Loucy (cell line): ENCODE measurements at regions not wholly inside any gene's neighbourhood (a gene's known extent, or its start where the extent isn't known, plus 50 kb on each side); places are given as distances from the start of the nearest gene placed in this dataset.

Experiments used
- H2AFZ ChIP-seq: fragments of 200-600 bp; sonication (generic); 2 replicates; pipeline ENCODE4 v1.6.0; 2016; ENCODE audit warnings: antibody characterized with exemption, mild to moderate bottlenecking, low read length, moderate library complexity
- H3F3A ChIP-seq: fragments of 200-600 bp; 2 replicates; pipeline ENCODE4 v1.6.0; 2016; ENCODE audit warnings: antibody characterized with exemption, low read depth, mild to moderate bottlenecking
- H3K27me3 ChIP-seq: fragments of 200-600 bp; sonication (generic); 2 replicates; pipeline ENCODE4 v1.6.1; 2014; ENCODE audit warnings: low read length, mild to moderate bottlenecking; ENCODE audit not compliant: insufficient read depth, poor library complexity, severe bottlenecking
- H3K36me3 ChIP-seq: fragments of 200-600 bp; sonication (generic); 2 replicates; pipeline ENCODE4 v1.6.1; 2016; ENCODE audit warnings: low read length; ENCODE audit not compliant: insufficient read depth
- H3K4me1 ChIP-seq: fragments of 200-600 bp; sonication (generic); 2 replicates; pipeline ENCODE4 v1.5.1; 2014; ENCODE audit warnings: low read length, mild to moderate bottlenecking; ENCODE audit not compliant: insufficient read depth, poor library complexity, severe bottlenecking
- H3K4me2 ChIP-seq: fragments of 200-600 bp; sonication (generic); 2 replicates; pipeline ENCODE4 v1.6.0; 2014; ENCODE audit warnings: antibody characterized with exemption, low read length, low read depth, mild to moderate bottlenecking; ENCODE audit not compliant: poor library complexity, severe bottlenecking
- H3K4me3 ChIP-seq: fragments of 200-600 bp; sonication (generic); 2 replicates; pipeline ENCODE4 v1.5.1; 2014; ENCODE audit warnings: low read length, mild to moderate bottlenecking, mixed read lengths; ENCODE audit not compliant: poor library complexity, severe bottlenecking
- H3K79me2 ChIP-seq: fragments of 200-600 bp; sonication (generic); 2 replicates; pipeline ENCODE4 v1.6.1; 2014; ENCODE audit warnings: low read length; ENCODE audit not compliant: insufficient read depth
- H3K9ac ChIP-seq: fragments of 200-600 bp; sonication (generic); 2 replicates; pipeline ENCODE4 v1.6.0; 2014; ENCODE audit warnings: mild to moderate bottlenecking, low read depth, low read length, moderate library complexity; ENCODE audit not compliant: poor library complexity, severe bottlenecking
- H3K9me2 ChIP-seq: fragments of 200-600 bp; sonication (generic); replicated peaks from 2 replicates; pipeline ENCODE4 v1.6.1; 2016; ENCODE audit warnings: low read depth, low read length, mixed read lengths
- H3K9me3 ChIP-seq: fragments of 200-600 bp; sonication (generic); 2 replicates; pipeline ENCODE4 v1.6.1; 2014; ENCODE audit warnings: mild to moderate bottlenecking, antibody characterized with exemption, low read length, low read depth; ENCODE audit not compliant: insufficient read depth
- H4K20me1 ChIP-seq: fragments of 200-600 bp; sonication (generic); 2 replicates; pipeline ENCODE4 v1.6.0; 2014; ENCODE audit warnings: antibody characterized with exemption, low read length, mild to moderate bottlenecking; ENCODE audit not compliant: insufficient read depth, poor library complexity, severe bottlenecking
- EZH2phosphoT487 ChIP-seq: fragments of 200-600 bp; IDR thresholded peaks from 2 replicates; pipeline ENCODE4 v1.6.1; 2018; ENCODE audit warnings: antibody characterized with exemption, mild to moderate bottlenecking, moderate library complexity, borderline replicate concordance
- TF ChIP-seq, protein P1 (sequence below): fragments of 200-600 bp; sonication (generic); conservative IDR thresholded peaks from 2 replicates; pipeline ENCODE4 v1.5.1; 2014; ENCODE audit warnings: mild to moderate bottlenecking, antibody characterized with exemption, low read length

DNA sequence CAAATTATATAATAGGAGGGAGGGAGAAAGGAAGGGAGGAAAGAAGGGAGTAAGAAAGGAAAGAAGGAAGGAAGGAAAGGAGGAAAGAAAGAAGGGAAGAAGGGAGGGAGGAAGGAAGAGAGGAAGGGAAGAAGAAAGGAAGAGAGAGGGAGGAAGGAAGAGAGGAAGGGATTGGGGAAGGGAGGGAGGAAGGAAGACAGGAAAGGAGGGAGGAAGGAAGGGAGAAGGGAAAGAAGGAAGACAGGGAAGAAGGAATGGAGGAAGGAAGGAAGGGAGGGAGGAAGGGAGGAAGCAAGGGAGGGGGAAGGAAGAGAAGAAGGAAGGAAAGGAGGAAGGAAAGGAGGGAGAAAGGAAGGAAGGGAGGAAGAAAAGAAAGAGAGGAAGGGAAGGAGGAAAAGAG lies 660.5 kb downstream of the EPM2A start:
- Histone ChIP-seq H3K9ac (no peak overlapping the region), H3K9me3 (no peaks in the 10 kb centered on the region), H3K4me1 (no peaks in the 10 kb centered on the region), H3K9me2 (no peaks in the 10 kb centered on the region), H2AFZ (no peak overlapping the region), H3K4me3 (no peak overlapping the region), H3K79me2 (no peaks in the 10 kb centered on the region), H4K20me1 (no peaks in the 10 kb centered on the region), H3K36me3 (no peaks in the 10 kb centered on the region), H3K27me3 (no peaks in the 10 kb centered on the region), H3K4me2 (no peak overlapping the region), H3F3A (no peaks in the 10 kb centered on the region)
- TF ChIP-seq, protein P1, sequence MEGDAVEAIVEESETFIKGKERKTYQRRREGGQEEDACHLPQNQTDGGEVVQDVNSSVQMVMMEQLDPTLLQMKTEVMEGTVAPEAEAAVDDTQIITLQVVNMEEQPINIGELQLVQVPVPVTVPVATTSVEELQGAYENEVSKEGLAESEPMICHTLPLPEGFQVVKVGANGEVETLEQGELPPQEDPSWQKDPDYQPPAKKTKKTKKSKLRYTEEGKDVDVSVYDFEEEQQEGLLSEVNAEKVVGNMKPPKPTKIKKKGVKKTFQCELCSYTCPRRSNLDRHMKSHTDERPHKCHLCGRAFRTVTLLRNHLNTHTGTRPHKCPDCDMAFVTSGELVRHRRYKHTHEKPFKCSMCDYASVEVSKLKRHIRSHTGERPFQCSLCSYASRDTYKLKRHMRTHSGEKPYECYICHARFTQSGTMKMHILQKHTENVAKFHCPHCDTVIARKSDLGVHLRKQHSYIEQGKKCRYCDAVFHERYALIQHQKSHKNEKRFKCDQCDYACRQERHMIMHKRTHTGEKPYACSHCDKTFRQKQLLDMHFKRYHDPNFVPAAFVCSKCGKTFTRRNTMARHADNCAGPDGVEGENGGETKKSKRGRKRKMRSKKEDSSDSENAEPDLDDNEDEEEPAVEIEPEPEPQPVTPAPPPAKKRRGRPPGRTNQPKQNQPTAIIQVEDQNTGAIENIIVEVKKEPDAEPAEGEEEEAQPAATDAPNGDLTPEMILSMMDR: no peak
- TF ChIP-seq EZH2phosphoT487: no peak

DNA sequence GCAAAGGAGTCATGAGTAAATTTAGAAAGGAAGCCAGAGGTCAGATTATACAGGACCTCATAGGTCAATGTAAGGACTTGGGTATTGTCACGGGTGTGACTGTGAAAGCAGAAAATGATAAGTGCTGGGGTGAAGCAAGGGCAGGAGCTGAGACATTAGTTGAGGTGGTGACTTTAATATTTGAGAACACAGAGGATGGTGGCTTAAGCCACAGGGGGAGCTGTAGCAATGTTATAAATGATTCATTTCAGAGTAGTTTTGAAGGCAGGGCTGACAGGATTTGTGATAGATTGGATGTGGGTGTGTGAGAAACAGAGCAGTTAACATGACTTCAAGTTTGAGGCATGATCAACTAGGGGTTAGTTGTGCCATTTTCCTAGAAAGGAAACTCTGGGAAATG lies 659.9 kb downstream of the EPM2A start:
- no peak overlapping the region for H3K4me2 ChIP-seq
- no peaks in the 10 kb centered on the region for H4K20me1 ChIP-seq
- no peak for TF ChIP-seq EZH2phosphoT487
- TF ChIP-seq, protein P1: no peak

DNA sequence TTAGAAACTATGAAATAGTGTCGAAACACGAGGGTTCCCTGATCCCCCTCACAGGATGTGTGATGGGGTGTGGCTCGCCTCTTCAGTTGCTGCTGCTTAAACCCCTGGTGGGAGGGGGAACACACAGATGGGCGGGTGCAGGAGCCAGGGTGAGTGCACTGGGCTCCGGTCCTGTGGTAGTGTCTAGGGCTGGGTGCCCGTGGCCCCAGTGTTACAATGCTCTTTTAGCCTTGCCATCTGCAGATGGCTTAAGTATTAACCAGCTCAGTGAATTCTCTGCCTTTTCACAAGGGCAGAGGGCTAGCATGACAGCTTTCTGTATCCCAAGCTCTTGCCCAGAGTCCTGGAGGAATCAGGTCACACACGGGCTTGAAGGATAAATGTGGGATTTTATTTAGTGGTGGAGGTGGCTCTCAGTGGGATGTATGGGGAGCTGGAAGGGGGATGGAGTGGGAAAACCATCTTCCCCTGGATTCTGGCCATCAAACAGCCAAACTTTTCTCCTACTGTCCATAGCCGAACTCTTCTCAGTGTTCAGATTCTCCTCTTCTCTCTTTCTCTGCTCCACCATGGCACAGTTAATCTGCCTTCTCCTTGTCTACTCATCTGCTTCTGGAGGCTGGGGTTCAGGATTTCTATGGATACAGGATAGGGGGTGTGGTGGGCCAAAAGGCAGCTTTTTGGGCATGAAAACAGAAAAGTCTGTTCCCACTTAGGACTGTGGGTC lies 659.0 kb downstream of the EPM2A start:
- H4K20me1 ChIP-seq: no peaks in the 10 kb centered on the region
- H3K36me3 ChIP-seq: no peaks in the 10 kb centered on the region
- H3K9me2 ChIP-seq: no peaks in the 10 kb centered on the region
- TF ChIP-seq, protein P1: no peak
- no peak for TF ChIP-seq EZH2phosphoT487
- H2AFZ ChIP-seq: no peak overlapping the region
- H3F3A ChIP-seq: no peaks in the 10 kb centered on the region
- H3K9me3 ChIP-seq: no peaks in the 10 kb centered on the region
- H3K4me1 ChIP-seq: no peaks in the 10 kb centered on the region
- no peak overlapping the region for H3K4me3 ChIP-seq
- H3K27me3 ChIP-seq: no peaks in the 10 kb centered on the region
- H3K79me2 ChIP-seq: no peaks in the 10 kb centered on the region
- H3K4me2 ChIP-seq: no peak overlapping the region
- H3K9ac ChIP-seq: no peak overlapping the region

More for the DNA sequence above, 659.9 kb downstream of the EPM2A start:
- H3K27me3 ChIP-seq: no peaks in the 10 kb centered on the region
- H3K36me3 ChIP-seq: no peaks in the 10 kb centered on the region
- no peak overlapping the region for H3K4me3 ChIP-seq
- H3K79me2 ChIP-seq: no peaks in the 10 kb centered on the region
- no peaks in the 10 kb centered on the region for H3K4me1 ChIP-seq
- no peak overlapping the region for H2AFZ ChIP-seq
- H3K9ac ChIP-seq: no peak overlapping the region
- no peaks in the 10 kb centered on the region for H3F3A ChIP-seq
- no peaks in the 10 kb centered on the region for H3K9me3 ChIP-seq
- no peaks in the 10 kb centered on the region for H3K9me2 ChIP-seq
